ENCODE measurements at regions not wholly inside any gene's neighbourhood (a gene's known extent, or its start where the extent isn't known, plus 50 kb on each side); places are given as distances from the start of the nearest gene placed in this dataset.

- CTCF ChIA-PET = no interaction called here
- DNase-seq (no peak), ATAC-seq (ENCODE audit: low read depth) (no peak)
- H3K27ac ChIP-seq (ENCODE audit: insufficient read depth, low read length) = no peak overlapping the region
- H3K36me3 ChIP-seq (ENCODE audit: control insufficient read depth, insufficient read depth, low read length) = no peaks in the 10 kb centered on the region
- H4K91ac ChIP-seq (ENCODE audit: insufficient read depth, low read depth, low read length) = no peak overlapping the region
- intact Hi-C loops (cut with micrococcal nuclease) = no loop called here
- H4K20me1 ChIP-seq (ENCODE audit: insufficient read depth, low read length) = no peaks in the 10 kb centered on the region
- no peak overlapping the region for H2AK5ac ChIP-seq (ENCODE audit: low read depth, low read length)
- no peaks in the 10 kb centered on the region for H3K27me3 ChIP-seq (ENCODE audit: control insufficient read depth, insufficient read depth, low read length)
- no peak overlapping the region for H2BK20ac ChIP-seq (ENCODE audit: low read depth, low read length)
- POLR2A ChIA-PET (ENCODE audit: unreplicated experiment) = no interaction called here
- no peak overlapping the region for H3K23ac ChIP-seq (ENCODE audit: low read depth, low read length)
- H3K56ac ChIP-seq (ENCODE audit: extremely low read depth, insufficient read depth, low read length) = no peak overlapping the region
- H3K14ac ChIP-seq (replicated peaks; ENCODE audit: low read depth, low read length) = no peak overlapping the region
- no peaks in the 10 kb centered on the region for H3K4me1 ChIP-seq (ENCODE audit: control insufficient read depth, insufficient read depth, low read length)
- no peak for TF ChIP-seq POLR2A (IDR thresholded peaks at IDR 0.05; ENCODE audit: low read depth, low read length)
- TF ChIP-seq BHLHE40 (IDR thresholded peaks at IDR 0.05; ENCODE audit: low read depth, low read length) = no peak
- no peak for TF ChIP-seq RFX5 (IDR thresholded peaks at IDR 0.05; ENCODE audit: low read depth, low read length)
- TF ChIP-seq, protein P1, sequence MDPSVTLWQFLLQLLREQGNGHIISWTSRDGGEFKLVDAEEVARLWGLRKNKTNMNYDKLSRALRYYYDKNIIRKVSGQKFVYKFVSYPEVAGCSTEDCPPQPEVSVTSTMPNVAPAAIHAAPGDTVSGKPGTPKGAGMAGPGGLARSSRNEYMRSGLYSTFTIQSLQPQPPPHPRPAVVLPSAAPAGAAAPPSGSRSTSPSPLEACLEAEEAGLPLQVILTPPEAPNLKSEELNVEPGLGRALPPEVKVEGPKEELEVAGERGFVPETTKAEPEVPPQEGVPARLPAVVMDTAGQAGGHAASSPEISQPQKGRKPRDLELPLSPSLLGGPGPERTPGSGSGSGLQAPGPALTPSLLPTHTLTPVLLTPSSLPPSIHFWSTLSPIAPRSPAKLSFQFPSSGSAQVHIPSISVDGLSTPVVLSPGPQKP (IDR thresholded peaks at IDR 0.05; ENCODE audit: borderline replicate concordance, low read depth, low read length) = no peak
- no peak for TF ChIP-seq RCOR1 (IDR thresholded peaks at IDR 0.05; ENCODE audit: insufficient replicate concordance, low read length)
- no peak for TF ChIP-seq MAZ (IDR thresholded peaks at IDR 0.05; ENCODE audit: borderline replicate concordance, low read depth, low read length)
- TF ChIP-seq NFE2L2 (IDR thresholded peaks at IDR 0.05; ENCODE audit: low read depth, low read length) = no peak
- no peak for TF ChIP-seq FOS (IDR thresholded peaks at IDR 0.05; ENCODE audit: low read depth, low read length)
- no peak for TF ChIP-seq MAFK (IDR thresholded peaks at IDR 0.05; ENCODE audit: low read depth, low read length)
- TF ChIP-seq, protein P2, sequence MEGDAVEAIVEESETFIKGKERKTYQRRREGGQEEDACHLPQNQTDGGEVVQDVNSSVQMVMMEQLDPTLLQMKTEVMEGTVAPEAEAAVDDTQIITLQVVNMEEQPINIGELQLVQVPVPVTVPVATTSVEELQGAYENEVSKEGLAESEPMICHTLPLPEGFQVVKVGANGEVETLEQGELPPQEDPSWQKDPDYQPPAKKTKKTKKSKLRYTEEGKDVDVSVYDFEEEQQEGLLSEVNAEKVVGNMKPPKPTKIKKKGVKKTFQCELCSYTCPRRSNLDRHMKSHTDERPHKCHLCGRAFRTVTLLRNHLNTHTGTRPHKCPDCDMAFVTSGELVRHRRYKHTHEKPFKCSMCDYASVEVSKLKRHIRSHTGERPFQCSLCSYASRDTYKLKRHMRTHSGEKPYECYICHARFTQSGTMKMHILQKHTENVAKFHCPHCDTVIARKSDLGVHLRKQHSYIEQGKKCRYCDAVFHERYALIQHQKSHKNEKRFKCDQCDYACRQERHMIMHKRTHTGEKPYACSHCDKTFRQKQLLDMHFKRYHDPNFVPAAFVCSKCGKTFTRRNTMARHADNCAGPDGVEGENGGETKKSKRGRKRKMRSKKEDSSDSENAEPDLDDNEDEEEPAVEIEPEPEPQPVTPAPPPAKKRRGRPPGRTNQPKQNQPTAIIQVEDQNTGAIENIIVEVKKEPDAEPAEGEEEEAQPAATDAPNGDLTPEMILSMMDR (conservative IDR thresholded peaks at IDR 0.05; ENCODE audit: low read depth, low read length) = no peak
- TF ChIP-seq SMC3 (IDR thresholded peaks at IDR 0.05; ENCODE audit: low read depth, low read length) = no peak
- no peak for TF ChIP-seq USF2 (IDR thresholded peaks at IDR 0.05; ENCODE audit: low read depth, low read length)
- no peak for TF ChIP-seq CHD1 (IDR thresholded peaks at IDR 0.05; ENCODE audit: low read depth, low read length)
- TF ChIP-seq CEBPB (IDR thresholded peaks at IDR 0.05; ENCODE audit: low read depth, low read length) = no peak
- no peak for TF ChIP-seq RAD21 (IDR thresholded peaks at IDR 0.05; ENCODE audit: low read length)
- no peak for TF ChIP-seq MXI1 (IDR thresholded peaks at IDR 0.05; ENCODE audit: borderline replicate concordance, low read depth, low read length)
- no peak overlapping the region for H2BK5ac ChIP-seq (ENCODE audit: low read depth, low read length, poor library complexity, severe bottlenecking)
- H2BK120ac ChIP-seq (ENCODE audit: low read depth, low read length) = no peak overlapping the region
- in situ Hi-C loops (cut with MboI; ENCODE audit: low sequenced_read_pairs) = no loop called here
- H3K4ac ChIP-seq (ENCODE audit: low read depth, low read length) = no peak overlapping the region
- H3K9me3 ChIP-seq (ENCODE audit: control insufficient read depth, insufficient read depth, low read length) = peaks cover 2% of the 10 kb centered on the region; the same call in 1 of the 2 replicates
- no TSS peak for BruUV-seq (replicated peaks)
- H3K79me1 ChIP-seq (ENCODE audit: low read depth in 1 of 2, low read length in 2 of 2) = no peaks in the 10 kb centered on the region
- no peak overlapping the region for H2BK15ac ChIP-seq (ENCODE audit: low read depth, low read length)
- H3K18ac ChIP-seq (ENCODE audit: low read depth, low read length) = no peak overlapping the region
- no peaks in the 10 kb centered on the region for H3K9me1 ChIP-seq (ENCODE audit: insufficient read depth, low read length)
- H2AK9ac ChIP-seq (replicated peaks; ENCODE audit: low read depth, low read length, poor library complexity) = no peak overlapping the region
- no peak overlapping the region for H3K4me3 ChIP-seq (ENCODE audit: insufficient read depth, low read depth, low read length)
- H4K5ac ChIP-seq (ENCODE audit: low read depth, low read length) = no peak overlapping the region
- H3K4me2 ChIP-seq (ENCODE audit: low read depth, low read length) = no peak overlapping the region
- WGBS, 2 experiments (ENCODE audit: extremely low coverage in 2 of 2, insufficient read length in 1 of 2) = no CpG with 5 or more reads among the region's 1 CpG
- H4K8ac ChIP-seq (ENCODE audit: low read depth in 2 of 2, low read length in 2 of 2) = no peak overlapping the region
- H3K9ac ChIP-seq (ENCODE audit: low read depth, low read length) = no peak overlapping the region
- dilution Hi-C loops (cut with HindIII; ENCODE audit: low sequenced_read_pairs, unreplicated experiment) = no loop called here
- H2AFZ ChIP-seq (replicated peaks; ENCODE audit: low read length, poor library complexity) = no peak overlapping the region
These were observed 835.5 kb downstream of the PDHA2 start for GRCh38 chr4:96675416-96675815.
